ENCODE measurements at regions not wholly inside any gene's neighbourhood (a gene's known extent, or its start where the extent isn't known, plus 50 kb on each side); places are given as distances from the start of the nearest gene placed in this dataset.

DNA sequence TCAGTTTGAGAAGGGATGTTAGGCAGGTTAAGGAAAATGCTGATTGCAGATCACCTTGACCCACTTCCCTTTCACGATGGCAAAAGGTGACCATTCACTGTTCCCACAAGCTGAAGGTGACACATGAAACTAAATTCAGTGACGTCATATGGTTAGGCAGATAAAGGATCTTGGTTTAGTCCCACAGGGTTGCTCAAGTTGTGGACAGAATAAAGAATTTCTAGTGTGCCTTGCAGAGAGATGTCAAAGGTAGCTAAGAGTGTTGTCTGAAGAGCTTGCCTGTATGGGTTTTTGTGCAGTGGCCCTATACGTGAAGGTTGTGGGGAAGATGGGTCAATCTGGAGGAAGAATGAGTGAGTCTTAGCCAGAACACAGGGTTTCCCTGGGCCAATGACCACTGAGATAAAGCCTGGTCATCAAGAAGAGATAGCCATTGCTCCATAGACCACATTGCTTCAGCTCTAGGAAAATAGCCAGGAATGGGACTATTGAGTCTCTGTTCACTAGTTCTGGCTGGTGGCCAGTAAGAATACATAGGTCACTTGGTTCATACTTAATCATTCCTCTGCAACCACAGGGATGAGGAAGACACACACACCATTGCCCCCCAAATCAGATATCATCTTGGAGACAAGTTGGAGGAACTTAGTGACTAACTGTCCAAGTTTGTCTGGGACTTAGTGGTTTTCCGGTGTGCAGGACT, 148.5 kb upstream of the ATXN1 start:
- no peak for TF ChIP-seq CTCF (IDR thresholded peaks at IDR 0.05 in 8 of 11, conservative IDR thresholded peaks at IDR 0.05 in 3 of 11)
- no peak for TF ChIP-seq POLR2AphosphoS5 (IDR thresholded peaks at IDR 0.05)
